OCI-M1 (cell line): ENCODE measurements at regions not wholly inside any gene's neighbourhood (a gene's known extent, or its start where the extent isn't known, plus 50 kb on each side); places are given as distances from the start of the nearest gene placed in this dataset.
"Not testable (repeated sequence)": the region's sequence is repeated elsewhere in the genome, so short reads cannot be mapped to it uniquely, and the experiment has no call there.

ENCODE experiments used
- DNase-seq: peaks from one replicate; lab custom pipeline; 2025; lab: John Stamatoyannopoulos, UW

DNA sequence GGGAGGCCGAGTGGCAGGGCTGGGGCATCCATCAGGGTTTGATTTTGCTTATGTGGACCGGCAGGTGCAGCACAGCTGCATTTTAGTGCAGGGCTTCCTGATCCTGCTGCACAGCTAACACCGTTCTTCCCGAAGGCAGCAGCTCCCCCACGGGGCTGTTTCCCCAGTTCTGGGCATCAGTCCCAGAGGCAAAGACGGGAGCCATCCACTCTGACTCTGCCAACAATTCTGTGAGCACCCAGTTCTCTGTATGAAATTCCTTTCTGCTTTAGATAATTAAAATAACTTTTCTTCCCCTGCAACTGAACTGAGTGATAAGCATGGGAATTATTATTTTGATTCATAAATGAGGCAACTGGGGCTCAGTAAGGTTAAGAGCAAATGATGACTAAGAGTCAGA lies 262.9 kb upstream of the ATP10A start:
- DNase-seq: no peak

DNA sequence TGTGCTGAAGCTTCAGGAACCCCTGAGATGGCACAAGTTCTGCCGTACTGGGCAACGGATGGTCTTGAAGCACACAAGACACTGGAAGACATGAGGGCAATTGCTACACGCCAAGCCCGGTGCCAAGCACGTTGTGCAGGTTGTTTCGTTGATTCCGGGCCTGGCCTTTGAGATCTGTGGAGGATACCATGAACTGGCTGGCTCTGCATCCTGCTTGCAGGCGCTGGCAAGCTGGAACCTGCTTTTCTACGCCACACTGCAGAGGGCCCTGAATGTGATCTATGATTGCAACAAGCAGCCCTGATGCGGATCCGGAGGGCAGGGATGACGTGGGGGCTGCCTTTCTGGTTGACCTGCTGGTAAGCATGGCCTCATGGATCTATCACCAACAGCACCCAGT lies 262.5 kb upstream of the ATP10A start:
- no peak for DNase-seq

DNA sequence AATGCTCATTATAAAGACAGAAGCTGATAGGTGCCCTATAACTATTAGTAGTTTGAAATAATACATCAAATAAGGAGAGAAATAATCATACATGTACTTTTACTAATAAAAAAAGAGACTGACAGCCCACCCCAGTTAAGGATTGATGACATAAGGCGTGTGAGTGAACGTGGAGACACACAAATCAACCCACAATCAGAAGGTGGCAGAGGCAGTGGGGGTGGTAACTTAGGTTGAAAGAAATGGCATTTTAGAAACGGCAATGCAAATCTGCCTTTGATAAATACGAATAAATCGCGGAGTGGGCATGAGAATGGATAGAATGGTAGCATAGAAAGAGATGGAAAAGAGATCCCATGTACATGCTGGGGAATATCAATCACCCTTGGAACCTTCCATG lies 256.2 kb upstream of the ATP10A start:
- no peak for DNase-seq

- DNase-seq: no peak
Observed at GRCh38 chr15:26115229-26115943, 252.3 kb upstream of the ATP10A start.

- not testable (repeated sequence) for DNase-seq
Observed at GRCh38 chr15:26114128-26114527, 251.0 kb upstream of the ATP10A start.

DNA sequence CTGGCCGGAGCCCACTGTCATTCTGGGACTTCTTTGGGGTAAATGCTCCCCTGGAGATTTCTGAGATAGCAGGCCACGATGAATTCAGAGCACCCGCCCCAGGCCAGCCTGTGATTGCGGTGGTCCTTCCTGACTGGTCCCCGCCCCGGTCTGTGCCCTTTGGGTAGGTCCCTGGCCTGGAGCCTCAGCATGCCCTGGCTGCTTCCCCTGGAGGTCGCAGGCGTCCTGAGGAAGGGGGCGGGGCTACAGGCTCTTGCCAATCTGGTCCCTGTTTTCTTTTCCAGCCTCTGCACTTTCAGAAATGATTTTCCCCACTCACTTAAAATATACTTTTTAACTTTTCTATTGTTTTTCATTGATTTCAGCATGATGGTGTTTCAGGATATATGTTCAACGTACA lies 250.2 kb upstream of the ATP10A start:
- no peak for DNase-seq

DNA sequence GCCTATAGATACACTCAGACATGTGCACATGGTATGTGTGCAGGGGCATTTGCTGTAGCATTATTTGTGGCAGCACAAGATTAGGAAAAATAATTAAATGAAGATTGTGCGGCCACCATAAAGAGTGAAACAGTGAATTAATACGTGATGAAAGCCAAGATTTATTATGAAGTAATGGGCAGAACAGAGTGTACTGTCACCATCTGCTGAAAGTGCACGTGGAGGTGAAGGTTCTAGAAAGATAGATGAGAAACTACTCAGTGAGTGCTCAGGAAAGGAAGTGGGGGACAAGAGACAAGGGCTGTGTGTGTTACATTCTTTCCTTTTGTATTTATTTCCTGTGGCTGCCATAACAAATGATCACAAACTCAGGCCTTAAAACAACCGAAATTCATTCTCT lies 246.1 kb upstream of the ATP10A start:
- no peak for DNase-seq

DNA sequence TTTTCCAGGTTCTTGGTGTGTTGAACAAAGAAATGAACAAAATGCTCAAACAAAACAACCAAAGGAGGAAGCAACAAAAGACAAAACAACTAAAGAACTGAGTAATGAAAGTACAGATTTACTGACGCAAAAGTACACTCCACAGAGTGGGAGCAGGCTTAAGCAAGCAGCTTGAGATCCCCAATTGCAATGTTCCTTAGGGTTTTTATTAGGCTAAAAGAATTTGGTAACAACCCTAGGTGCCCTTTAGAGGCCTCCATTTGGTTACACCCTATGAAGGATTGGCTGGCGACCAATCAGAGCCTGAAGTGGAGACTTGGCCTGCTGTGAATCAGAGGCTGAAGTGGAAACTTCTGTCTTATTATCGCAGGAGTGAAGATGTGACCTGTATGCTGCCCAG lies 243.4 kb upstream of the ATP10A start:
- no peak for DNase-seq

GRCh38 chr15:26103002-26103404 lies 239.9 kb upstream of the ATP10A start:
- DNase-seq: no peak

DNA sequence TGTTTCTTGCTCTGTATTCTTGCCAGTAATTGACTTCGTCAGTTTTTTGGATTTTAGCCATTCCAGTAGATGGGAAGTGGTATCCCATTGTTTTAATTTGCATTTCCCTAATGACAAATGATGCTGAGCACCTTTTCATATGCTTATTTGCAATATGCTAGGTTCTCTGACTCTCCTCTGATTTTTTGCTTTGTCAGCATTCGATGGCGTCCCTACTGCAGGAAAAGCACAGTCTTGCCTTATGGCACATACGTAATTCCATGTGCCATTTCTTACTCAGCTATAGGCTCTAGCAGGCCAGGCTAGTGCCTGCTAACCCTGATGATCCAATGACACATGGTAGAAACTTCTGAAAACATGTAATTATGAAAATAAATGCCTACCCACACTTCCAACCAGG lies 239.2 kb upstream of the ATP10A start:
- DNase-seq: no peak

GRCh38 chr15:26101443-26101842 lies 238.3 kb upstream of the ATP10A start:
- DNase-seq: no peak

DNA sequence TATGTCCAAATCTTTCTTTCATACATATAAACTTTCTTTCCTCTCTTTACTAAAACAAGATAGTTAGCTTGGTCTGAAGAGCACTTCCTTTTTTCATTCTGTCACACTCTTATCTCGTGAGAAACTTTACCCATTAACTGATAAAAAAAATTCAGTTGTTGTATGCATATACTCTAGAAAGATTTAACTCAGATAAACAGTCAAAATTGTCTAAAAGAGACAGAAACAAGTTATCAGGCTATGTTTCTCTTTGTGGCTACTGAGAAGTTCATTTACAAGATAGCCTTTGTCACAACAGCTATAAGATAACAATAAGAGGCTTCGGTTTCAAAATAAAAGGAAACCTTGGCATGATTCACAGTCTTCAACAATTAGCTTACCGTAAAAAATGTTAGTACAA lies 235.7 kb upstream of the ATP10A start:
- peak; percentile 43 for DNase-seq

- no peak for DNase-seq
Observed at GRCh38 chr15:26097216-26097615, 234.1 kb upstream of the ATP10A start.

- DNase-seq: no peak
Observed at GRCh38 chr15:26096581-26096980, 233.5 kb upstream of the ATP10A start.

GRCh38 chr15:26095710-26096330 lies 232.7 kb upstream of the ATP10A start:
- DNase-seq: no peak

DNA sequence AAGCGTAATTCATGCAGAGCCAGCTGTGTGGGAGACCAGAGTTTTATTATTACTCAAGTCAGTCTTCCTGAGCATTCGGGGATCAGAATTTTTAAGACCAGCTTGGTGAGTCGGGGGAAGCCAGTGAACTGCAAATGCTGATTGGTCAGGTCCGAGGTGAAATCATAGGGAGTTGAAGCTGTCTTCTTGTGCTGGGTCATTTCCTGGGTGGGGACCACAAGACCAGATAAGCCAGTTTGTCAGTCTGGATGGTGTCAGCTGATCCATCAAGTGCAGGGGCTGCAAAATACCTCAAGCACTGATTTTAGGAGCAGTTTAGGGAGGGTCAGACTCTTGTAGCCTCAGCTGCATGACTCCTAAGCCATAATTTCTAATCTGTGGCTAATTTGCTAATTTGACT lies 228.1 kb upstream of the ATP10A start:
- DNase-seq: peak; percentile 2

DNA sequence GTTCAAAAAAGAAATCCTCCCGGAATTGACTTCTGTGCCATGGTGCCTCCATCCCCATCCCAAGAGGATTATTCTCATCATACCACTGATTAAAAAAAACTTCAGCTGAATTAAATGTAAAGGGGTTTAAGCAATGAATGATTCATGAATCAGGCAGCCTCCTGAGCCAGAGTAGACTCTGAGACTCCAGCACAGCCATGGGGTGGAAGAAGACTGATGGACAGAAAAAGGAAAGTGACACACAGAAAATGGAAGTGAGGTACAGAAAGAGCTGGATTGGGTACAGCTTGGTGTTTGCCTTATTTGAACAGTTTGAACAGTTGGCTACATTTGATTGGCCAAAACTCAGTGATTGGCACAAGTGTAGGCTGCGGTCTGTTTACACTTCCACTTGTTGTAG lies 224.8 kb upstream of the ATP10A start:
- no peak for DNase-seq

DNA sequence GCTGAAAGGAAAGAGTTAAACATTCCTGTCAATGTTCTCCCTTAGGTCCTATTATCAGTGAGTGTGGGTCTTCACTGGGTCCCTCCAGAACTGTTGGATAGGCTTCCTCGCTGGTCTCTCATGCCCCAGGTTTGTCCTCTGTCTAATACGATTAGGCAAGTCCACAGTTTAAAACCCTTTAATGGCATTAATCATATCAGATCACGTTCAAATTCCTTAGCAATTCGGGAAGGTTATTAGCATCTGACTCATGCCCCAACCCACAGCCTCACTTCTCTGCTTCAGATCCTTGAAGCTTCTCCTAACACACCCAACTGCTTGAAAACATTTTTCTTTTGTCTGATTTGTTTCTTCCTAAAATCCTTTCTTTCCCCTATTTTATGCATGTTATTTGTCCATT lies 224.3 kb upstream of the ATP10A start:
- no peak for DNase-seq

- DNase-seq: no peak
Observed at GRCh38 chr15:26084771-26085170, 221.6 kb upstream of the ATP10A start.

GRCh38 chr15:26083896-26084295 lies 220.8 kb upstream of the ATP10A start:
- DNase-seq: no peak

- no peak for DNase-seq
Observed at GRCh38 chr15:26083457-26083856, 220.3 kb upstream of the ATP10A start.

GRCh38 chr15:26082221-26083109 lies 219.3 kb upstream of the ATP10A start:
- DNase-seq: peak; percentile 96

DNA sequence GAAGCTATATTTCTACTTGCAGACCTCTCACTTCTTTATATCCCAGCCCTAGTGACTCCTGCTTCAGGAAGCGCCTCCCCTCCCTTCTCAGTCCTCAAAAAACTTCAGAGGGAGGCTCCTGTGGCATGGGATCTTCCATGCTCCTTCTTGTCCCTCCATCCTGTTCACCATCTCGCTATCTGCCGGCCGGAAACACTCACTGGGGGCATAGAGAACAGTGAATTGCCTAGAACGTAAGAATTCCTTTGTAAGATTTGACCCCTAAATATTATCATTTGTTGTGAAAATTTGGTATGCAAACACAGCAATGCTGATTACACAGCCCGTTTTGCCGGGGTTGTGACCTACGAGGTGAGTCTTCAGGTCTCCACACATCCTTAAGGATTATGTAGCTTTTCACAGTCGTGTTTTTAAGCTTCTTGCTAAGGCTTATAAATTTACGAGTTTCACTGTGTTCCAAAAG lies 218.7 kb upstream of the ATP10A start:
- DNase-seq: no peak
